Stimulated activated CD4-positive, alpha-beta T cell treated with anti-CD3 and anti-CD28 coated beads, Interleukin-15, amount 100 ng/mL, for 1 hour (primary cell): ENCODE measurements at regions not wholly inside any gene's neighbourhood (a gene's known extent, or its start where the extent isn't known, plus 50 kb on each side); places are given as distances from the start of the nearest gene placed in this dataset.
"Not testable (repeated sequence)": the region's sequence is repeated elsewhere in the genome, so short reads cannot be mapped to it uniquely, and the experiment has no call there.

Experiments
- DNase-seq, 2 donors: peaks; one replicate each; pipeline ENCODE4 v3.0.0-alpha.2; 2020; ENCODE audit warnings: low read depth in 1 of 2, low spot score in 1 of 2

- no peak for DNase-seq
Observed at GRCh38 chr1:169048043-169048442, 58.4 kb upstream of the ATP1B1 start.

GRCh38 chr1:169049258-169049938 lies 57.1 kb upstream of the ATP1B1 start:
- DNase-seq, result no peak

- DNase-seq, result no peak
Observed at GRCh38 chr1:169051171-169051570, 55.3 kb upstream of the ATP1B1 start.

- not testable (repeated sequence) for DNase-seq
Observed at GRCh38 chr1:169052171-169052570, 54.3 kb upstream of the ATP1B1 start.

GRCh38 chr1:169052727-169053126 lies 53.8 kb upstream of the ATP1B1 start:
- DNase-seq, result no peak

GRCh38 chr1:169053196-169053595 lies 53.3 kb upstream of the ATP1B1 start:
- DNase-seq, result no peak
